Hippocampal formation (tissue), 2 donors: ENCODE measurements at regions not wholly inside any gene's neighbourhood (a gene's known extent, or its start where the extent isn't known, plus 50 kb on each side); places are given as distances from the start of the nearest gene placed in this dataset.
"Not testable (repeated sequence)": the region's sequence is repeated elsewhere in the genome, so short reads cannot be mapped to it uniquely, and the experiment has no call there.

ENCODE experiments used
- DNase-seq, 2 donors: peaks; one replicate each; lab custom pipeline; 2025; lab: John Stamatoyannopoulos, UW

DNA sequence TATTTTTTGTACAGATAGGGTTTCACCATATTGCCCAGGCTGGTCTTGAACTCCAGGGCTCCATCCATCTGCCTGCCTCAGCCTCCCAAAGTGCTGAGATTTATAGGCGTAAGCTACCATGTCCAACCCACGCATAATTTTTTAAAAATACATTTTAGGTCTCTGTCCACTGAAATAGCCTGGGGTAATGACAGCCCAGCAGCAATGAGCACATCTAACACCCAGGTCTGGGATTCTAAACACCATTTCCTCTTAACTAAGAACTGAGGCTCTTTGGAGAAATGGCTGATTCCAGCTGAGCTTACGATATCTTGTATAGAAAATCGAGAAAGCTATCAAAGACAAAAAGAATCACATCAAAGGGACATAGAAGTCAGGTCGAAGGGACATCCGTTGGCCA is 245.3 kb downstream of the PARN start:
- DNase-seq = no peak

DNA sequence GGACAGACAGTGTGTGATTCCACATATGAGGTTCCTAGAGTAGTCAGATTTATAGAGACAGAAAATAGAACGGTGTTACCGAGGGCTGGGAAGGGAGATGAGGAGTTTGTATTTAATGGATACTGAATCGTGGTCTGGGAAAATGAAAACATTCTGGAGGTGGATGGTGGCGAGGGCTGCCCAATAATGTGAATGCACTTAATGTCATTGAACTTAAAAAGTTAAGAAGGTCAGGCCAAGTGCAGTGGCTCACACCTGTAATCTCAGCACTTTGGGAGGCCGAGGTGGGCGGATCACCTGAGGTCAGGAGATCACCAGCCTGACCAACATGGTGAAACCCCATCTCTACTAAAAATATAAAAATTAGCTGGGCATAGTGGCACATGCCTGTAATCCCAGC is 246.2 kb downstream of the PARN start:
- DNase-seq = not testable (repeated sequence)

GRCh38 chr16:14378689-14379467 is 251.2 kb downstream of the PARN start:
- DNase-seq = no peak

DNA sequence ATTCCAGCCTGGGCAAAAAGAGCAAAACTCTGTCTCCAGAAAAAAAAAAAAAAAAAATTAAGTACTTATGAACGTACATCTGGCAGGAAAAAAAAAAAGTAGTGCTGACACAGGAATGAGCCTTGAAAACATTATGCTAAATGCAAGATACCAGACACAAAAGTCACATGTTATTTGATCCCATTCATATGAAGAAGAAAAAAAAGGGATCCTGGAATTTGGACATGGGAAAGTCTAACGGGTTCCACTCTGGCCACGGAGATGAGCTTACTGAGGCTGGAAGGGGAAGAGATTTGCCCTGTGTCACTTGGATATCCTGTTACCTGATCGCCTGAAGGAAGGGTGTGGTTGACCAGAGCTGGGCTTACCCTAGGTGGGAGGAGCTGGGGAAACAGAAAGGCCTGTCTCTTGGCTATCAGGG is 251.9 kb downstream of the PARN start:
- DNase-seq = no peak

DNA sequence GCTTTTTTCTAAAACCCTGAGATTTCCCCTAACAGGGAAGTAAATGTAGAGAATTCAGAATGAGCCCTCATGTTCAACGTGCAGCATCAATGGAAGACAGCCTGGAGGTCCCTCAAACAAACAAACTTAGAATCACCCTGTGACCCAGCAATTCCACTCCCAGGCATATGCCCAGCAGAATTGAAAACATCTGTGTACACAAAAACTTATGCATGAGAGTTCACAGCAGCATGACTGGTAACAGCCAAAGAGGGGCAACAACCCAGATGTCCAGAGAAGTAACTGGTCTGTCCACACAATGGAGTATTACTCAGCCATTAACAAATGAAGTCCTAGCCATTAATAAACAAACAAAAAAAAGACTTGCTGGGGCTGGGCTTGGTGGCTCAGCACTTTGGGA is 252.7 kb downstream of the PARN start:
- no peak for DNase-seq

DNA sequence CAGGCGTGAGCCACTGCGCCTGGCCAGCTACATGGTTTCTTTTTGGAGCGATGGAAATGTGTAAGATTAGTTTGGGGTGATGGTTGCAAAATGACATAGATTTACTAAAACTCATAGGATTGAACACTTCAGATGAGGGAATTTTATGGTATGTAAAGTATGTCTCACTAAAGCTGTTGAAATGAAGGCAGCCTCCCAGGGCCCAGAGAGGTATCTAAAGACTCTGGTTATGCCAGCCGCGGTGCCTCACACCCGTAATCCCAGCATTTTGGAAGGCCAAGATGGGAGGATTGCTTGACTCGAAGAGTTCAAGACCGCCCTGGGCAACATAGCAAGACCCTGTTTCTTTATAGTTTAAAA is 254.9 kb downstream of the PARN start:
- no peak for DNase-seq

DNA sequence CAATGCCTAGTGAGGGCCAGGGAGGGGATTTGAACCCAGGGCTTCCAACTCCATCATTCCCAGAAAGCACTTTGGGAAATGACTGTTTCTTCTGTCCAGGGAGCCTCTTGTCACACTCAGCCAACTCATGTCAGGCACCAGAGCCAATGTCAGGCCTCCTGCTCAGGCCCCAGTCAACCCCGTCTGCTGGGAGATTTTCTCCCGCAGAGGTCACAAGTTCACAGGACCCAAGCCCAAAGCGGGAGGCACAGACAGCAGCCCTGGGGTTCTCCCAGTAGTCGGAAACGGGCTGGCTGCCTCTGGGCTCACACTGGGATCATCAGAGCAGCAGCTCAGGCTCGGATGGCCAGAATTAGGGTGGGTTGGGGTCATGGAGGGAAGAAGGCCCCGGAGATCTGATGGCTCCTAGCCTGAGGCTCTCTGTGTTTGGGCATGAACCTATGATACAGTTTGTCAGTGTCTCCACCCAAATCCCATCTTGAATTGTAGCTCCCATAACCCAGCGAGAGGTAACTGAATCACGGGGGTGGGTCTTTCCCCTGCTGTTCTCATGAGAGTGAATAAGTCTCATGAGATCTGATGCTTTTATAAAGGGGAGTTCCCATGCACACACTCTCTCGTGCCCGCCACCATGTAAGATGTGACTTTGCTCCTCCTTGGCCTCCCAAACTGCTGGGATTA is 255.5 kb downstream of the PARN start:
- DNase-seq = no peak

DNA sequence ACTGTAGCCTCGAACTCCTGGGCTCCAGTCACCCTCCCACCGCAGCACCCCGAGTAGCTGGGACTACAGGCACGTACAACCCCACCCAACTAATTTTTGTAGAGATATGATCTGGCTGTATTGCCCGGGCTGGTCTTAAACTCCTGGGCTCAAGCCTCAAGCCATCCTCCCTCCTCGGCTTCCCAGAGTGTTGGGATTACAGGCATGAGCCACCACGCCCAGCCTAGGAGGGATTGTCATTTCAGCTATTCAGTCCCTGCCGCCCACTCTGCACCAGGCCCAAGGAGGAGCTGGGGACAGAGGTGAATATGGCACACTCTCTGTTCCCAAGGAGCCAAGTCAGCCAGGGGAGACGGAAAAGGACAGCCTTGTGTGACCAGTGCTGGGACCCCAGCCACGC is 256.2 kb downstream of the PARN start:
- no peak for DNase-seq

DNA sequence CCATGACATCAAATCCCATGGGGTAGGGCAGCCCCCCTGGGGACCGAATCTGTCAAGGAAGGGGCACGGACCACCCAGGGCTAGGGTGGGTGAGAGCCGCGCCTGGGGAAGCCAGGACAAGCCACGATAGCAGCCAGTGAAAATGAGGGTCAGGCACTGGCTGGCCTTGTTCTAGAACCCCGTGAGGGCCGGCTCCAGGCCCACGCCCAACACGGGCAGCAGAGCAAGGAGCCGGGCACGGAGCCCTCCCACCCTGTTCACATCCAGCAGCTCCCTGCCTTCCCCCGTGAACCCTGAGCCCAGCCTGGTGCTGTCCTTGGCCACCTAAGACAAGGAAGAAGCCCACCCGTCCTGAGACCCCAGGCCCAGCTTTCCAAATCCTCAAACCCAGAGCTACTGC is 256.7 kb downstream of the PARN start:
- no peak for DNase-seq

DNA sequence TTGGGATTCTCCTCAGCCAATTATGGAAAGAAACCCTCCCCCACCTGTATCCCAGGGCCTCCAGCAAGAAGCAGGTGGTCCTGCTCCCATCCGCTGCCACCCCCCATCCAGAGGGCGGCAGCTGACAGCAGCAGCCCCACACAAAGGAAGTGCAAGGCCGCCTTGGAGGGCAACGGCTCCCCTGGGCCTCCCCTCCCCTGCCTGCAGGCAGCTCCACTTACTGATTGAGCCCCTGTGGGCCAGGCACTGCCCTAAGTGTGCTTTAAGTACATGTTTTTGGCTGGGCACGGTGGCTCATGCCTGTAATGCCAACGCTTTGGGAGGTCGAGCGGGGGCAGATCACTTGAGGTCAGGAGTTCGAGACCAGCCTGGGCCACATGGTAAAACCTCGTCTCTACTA is 257.6 kb downstream of the PARN start:
- no peak for DNase-seq

DNA sequence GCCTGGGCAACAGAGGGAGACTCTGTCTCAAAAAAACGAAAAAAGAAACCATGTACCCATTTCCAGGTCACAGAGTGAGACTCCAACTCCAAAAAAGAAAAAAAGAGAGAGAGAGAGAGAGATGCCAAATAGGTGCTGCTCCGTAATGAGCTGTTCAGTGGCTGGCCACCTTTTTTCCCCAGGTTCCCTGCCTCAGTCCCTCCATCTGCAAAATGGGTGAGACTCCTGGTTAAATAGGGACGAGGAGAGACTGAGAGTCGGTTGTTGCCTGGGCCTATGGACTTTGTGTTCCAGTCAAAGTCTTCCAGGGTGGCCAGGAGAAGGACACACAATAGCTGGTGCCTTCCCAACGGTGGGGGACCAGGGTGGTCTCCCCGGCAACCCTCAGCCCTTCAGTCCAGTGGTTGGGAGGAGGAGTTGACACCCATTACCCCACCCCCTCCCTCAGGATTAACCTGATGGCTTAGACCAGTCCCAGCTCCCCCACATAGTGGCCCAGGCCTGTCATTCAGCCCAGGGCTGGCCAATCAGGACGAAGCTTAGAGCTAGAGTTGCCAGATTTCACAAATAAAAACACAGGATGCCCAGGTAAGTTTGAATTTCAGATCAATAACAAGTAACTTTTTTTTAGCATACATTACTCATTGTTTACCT is 258.2 kb downstream of the PARN start:
- DNase-seq = no peak

DNA sequence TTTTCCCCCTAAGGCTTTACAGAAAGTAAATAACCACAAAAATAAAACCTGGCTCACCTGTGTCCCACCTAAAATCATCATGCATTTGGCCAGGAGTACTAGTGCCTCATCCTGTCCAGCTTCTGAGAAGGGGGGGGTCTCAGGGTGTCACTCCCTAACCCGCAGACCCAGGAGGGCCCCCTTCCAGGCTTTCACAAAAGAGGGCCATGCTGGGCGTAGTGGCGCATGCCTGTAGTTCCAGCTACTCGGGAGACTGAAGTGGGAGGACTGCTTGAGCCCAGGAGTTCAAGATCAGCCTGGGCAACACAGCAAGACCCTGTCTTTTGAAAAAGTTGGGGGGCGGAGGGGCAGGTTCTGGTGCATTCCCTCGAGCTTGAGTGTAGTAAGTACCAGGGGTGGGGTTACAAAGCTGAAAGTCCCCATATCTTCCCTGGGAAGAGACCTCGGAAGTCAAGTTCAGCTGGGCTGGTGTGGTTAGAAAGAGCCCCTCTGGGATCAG is 259.3 kb downstream of the PARN start:
- no peak for DNase-seq

GRCh38 chr16:14369734-14370598 is 260.1 kb downstream of the PARN start:
- DNase-seq = no peak

DNA sequence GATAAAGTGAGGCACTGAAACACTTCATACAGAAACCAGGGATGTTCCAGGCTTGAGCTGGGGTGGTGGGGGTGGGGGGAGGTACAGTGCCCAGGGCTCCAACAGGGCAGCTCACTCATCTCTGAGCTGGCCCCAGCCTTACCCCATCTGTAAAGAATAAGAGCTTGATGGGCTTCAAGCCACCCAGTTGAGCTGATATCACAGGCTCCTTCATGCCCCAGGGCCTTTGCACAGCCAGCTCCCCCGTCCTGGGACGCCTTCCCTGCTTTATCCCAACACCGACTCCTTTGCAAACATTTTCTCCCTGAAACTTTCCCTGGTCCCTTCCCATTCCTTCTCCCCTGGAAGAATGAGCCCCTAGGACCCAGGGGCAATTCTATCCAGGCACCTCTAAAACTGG is 261.7 kb downstream of the PARN start:
- DNase-seq = no peak

DNA sequence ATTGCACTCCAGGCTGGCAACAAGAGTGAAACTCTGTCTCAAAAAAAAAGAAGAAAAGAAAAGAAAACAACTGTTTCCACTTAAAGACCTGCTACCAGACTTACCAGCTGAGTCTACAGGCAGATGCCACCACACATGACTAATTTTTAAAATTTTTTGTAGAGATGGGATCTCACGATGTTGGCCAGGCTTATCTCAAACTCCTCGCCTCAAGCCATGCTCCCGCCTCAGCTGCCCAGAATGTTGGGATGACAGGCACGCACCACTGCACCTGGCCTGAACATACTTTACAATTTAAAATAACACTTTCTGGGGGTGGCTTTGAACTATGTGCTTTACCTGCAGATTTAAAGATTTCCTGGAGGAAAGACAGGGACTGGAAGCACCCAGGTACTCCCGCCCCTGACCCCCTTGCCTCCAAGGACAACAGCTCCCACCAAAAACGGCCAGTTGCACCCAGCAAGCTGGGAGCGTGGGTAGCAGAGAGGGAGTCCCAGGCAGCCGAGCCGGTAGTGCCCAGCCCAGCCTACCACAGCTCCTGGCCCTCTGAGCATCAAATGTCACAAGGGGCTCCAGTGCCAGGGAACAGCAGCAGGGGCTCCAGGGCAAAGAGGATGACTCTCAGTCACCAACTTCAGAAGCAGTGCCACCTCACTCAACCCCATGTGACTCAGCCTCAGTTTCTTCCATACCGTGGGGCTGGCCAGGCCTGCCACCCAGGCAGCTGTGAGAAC is 262.9 kb downstream of the PARN start:
- DNase-seq = no peak

DNA sequence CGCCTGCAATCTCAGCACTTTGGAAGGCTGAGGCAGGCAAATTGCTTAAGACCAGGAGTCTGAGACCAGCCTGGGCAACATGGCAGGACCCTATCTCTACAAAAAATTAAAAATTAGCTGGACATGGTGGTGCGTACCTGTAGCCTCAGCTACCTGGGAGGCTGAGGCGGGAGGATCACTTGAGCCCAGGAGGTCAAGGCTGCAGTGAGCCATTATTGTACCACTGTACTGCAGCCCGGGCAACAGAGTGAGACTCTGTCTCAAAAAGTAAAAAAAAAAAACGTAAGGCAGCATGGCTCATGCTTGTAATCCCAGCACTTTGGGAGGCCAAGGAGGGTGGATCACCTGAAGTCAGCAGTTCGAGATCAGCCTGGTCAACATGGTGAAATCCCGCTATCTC is 263.6 kb downstream of the PARN start:
- no peak for DNase-seq

GRCh38 chr16:14365200-14365851 is 264.7 kb downstream of the PARN start:
- no peak for DNase-seq

DNA sequence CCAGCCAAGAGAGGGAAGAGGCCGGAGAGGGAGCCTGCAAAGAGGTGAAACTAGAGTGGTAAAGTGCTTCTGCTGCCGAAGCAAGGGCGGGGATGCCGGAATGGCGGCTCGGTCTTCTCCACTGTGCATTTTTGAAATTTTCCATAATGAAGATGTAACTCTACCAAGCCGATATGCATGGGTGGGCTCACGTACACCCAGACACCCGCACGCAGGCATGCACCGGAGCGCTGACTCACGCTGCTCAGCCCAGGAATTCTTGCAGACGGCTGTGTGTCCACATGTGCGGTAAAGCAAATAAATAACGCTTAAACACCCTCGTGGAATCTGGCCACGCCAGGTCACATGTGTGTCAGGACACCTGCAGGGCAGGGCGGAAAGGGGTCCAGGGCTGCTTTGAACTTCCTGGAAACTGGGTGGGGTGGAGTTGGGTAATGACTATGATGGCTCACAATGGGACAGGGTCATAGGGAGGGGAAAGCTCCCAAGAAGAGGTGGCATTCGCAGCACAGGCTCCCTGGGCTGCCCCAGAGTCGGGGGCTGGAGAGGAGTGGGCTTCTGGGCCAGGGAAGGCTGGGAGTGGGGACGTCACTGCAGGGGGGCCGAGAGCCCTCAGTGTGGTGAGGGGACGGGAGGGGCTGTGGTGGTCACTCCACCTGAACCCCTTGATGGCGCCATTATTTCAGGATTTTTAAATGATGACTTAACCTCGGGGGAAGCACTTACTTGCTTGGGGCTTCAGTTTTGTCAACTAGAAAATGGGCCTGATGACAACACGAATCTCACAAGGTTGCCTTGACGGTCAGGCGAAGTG is 265.5 kb downstream of the PARN start:
- DNase-seq = no peak

DNA sequence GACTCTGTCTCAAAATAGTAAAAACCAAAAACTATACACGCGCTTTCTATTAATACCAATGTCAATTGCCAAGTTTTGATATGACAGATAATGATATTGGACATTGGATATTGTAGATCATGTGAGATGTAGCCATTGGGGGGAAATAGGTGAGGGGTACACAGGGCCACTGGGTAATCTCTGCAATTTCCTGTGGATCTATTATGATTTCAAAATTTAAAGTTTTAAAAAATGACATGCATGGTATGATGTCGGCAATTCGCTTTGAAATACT is 266.0 kb downstream of the PARN start:
- DNase-seq = no peak

- DNase-seq = no peak
Observed at GRCh38 chr16:14362774-14363371, 267.2 kb downstream of the PARN start.
